Muscle of back (tissue), 3 donors: ENCODE measurements at regions not wholly inside any gene's neighbourhood (a gene's known extent, or its start where the extent isn't known, plus 50 kb on each side); places are given as distances from the start of the nearest gene placed in this dataset.

Source experiments
- DNase-seq, 3 donors: peaks; one replicate each; pipeline versions ENCODE4 v3.0.0 to v3.0.0-alpha.2; 2013

- DNase-seq, result no peak
These were observed 231.5 kb downstream of the SUDS3 start for GRCh38 chr12:118607831-118608230.

- no peak for DNase-seq
These were observed 232.5 kb downstream of the SUDS3 start for GRCh38 chr12:118608770-118609344.

- DNase-seq, result no peak
These were observed 234.9 kb downstream of the SUDS3 start for GRCh38 chr12:118611295-118611694.

GRCh38 chr12:118611770-118612169 is 235.4 kb downstream of the SUDS3 start:
- DNase-seq, result no peak

- no peak for DNase-seq
These were observed 241.5 kb downstream of the SUDS3 start for GRCh38 chr12:118617611-118618450.

GRCh38 chr12:118618695-118619094 is 242.3 kb downstream of the SUDS3 start:
- no peak for DNase-seq

- no peak for DNase-seq
These were observed 248.8 kb downstream of the SUDS3 start for GRCh38 chr12:118625050-118625675.

- peak in 2 of 3 donors; percentile 3 to 17 for DNase-seq
These were observed 256.7 kb downstream of the SUDS3 start for GRCh38 chr12:118633071-118633470.

- no peak for DNase-seq
These were observed 258.9 kb downstream of the SUDS3 start for GRCh38 chr12:118635276-118635675.

- no peak for DNase-seq
These were observed 261.5 kb downstream of the SUDS3 start for GRCh38 chr12:118637767-118638370.

- no peak for DNase-seq
These were observed 264.9 kb downstream of the SUDS3 start for GRCh38 chr12:118641249-118641648.

GRCh38 chr12:118645219-118645618 is 268.9 kb downstream of the SUDS3 start:
- DNase-seq, result peak; percentile 14 to 25 (median 22)

- DNase-seq, result no peak
These were observed 273.6 kb downstream of the SUDS3 start for GRCh38 chr12:118649765-118650585.

GRCh38 chr12:118650586-118650960 is 274.2 kb downstream of the SUDS3 start:
- no peak for DNase-seq

- no peak for DNase-seq
These were observed 275.1 kb downstream of the SUDS3 start for GRCh38 chr12:118651487-118651886.

- no peak for DNase-seq
These were observed 279.2 kb downstream of the SUDS3 start for GRCh38 chr12:118655588-118655987.

GRCh38 chr12:118680356-118680963 is 300.9 kb upstream of the SRRM4 start:
- peak in 1 of 3 donors; percentile 14 for DNase-seq

- DNase-seq, result no peak
These were observed 298.7 kb upstream of the SRRM4 start for GRCh38 chr12:118682656-118683055.

GRCh38 chr12:118685983-118686607 is 295.2 kb upstream of the SRRM4 start:
- peak in 1 of 3 donors; percentile 11 for DNase-seq

- peak; percentile 33 to 68 (median 34) for DNase-seq
These were observed 291.5 kb upstream of the SRRM4 start for GRCh38 chr12:118689793-118690192.

GRCh38 chr12:118690506-118690905 is 290.8 kb upstream of the SRRM4 start:
- peak in 1 of 3 donors; percentile 45 for DNase-seq
